ENCODE measurements at regions not wholly inside any gene's neighbourhood (a gene's known extent, or its start where the extent isn't known, plus 50 kb on each side); places are given as distances from the start of the nearest gene placed in this dataset.

DNA sequence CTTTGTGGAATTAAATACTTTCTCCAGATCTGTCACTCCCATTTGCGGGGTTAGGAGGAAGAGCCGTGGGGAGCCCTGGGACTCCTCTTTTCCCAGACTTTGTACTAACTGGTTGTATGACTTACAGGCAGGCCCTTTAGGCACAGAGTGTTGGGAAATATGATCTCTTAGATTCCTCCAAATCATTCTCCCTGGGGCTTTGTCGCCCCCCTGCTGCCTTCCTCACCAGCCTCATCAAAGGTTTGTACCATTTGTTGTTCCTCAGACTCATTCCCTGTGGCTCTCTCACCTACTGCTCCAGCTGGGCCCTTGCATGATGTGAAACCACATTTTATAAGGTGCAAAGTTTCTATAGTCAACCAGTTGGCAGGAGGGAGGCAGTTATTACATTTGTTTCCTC is 56.4 kb downstream of the CRYGS start:
- Histone ChIP-seq H3K27ac (no peak overlapping the region), H3K4me3 (no peak overlapping the region)

DNA sequence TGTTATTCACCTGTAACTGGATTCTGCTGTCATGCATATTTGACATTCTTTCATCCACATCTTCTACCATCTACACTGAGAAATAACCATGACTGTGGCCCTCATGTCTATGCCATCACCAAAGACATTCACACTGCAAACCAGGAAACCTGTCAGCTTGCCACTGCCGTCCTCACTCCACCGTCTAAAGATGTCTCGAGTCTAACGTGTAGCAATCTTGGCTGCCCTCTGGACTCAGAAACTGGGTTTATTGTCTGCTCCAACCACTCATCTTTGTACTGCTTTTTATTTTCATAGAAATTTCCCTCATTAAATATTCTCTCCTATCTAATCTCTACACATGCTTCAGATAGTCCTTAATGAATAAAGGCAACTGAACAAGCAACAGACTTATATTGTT is 57.1 kb downstream of the CRYGS start:
- no peak overlapping the region for H3K27ac ChIP-seq
- no peak overlapping the region for H3K4me3 ChIP-seq

DNA sequence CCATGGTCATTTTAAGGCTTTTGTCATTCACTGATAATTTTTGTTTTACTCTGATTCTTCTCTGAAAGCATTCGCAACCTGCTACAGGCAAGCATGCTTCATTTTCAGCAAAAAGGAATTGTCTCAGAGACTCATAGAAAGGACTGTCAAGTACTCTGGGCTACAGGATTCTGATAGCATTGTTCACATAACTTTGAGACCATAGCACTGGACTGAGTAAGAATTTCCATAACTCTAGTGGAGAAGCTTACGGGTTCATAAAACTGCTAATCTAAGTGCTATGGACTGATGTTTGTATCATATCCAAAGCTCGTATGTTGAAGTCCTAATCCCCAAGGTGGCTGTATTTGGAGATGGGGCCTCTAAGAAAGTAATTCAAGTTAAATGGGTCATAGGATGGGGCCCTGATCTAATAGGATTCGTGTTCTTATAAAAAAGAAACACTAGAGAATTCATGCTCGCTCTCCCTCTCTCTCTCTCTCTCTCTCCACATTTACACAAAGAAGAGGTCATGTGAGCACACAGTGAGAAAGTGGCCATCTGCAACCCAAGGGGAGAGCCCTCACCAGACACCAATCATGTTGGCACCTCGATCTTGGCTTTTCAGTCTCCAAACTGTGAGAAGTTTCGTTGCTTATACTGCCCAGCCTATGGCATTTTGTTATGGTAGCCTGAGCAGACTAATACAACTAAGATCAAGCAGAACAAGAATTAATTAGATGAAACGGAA is 60.4 kb downstream of the CRYGS start:
- Histone ChIP-seq H3K4me3 (no peak overlapping the region), H3K27ac (no peak overlapping the region)

DNA sequence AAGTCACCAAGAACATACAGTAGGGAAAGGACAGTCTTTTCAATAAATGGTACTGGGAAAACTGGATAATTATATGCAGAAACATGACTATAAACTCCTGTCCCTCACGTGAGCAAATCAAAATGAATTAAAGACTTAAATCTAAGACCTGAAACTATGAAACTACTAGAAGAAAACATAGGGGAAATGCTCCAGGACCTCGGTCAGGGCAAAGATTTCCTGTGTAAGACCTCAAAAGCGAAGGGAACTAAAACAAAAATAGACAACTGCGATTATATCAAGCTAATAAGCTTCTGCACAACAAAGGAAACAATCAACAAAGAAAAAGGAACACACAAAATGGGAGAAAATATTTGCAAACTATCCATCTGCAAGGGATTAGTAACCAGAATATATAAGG is 62.7 kb downstream of the CRYGS start:
- Histone ChIP-seq H3K27ac (no peak overlapping the region), H3K4me3 (no peak overlapping the region)

DNA sequence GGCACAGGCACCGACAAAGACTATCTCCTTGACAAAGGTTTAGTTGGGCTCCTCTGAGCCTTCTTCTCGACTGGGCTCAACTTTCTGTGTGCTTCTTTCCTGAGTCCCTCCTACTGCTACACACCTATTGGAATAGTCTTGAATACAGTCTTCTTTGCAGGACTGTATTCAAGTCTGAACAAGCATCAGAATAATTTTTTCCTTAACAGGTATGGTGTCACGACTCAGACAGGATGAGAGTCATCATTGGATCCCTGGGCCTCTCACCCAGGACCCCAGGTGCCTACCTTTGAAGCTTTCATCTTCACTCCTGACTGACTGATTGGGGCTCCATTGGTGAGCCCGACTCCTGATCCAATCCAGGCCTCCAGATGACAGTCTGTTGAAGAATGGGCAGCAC is 66.3 kb downstream of the CRYGS start:
- no peak overlapping the region for H3K4me3 ChIP-seq
- no peak overlapping the region for H3K27ac ChIP-seq

DNA sequence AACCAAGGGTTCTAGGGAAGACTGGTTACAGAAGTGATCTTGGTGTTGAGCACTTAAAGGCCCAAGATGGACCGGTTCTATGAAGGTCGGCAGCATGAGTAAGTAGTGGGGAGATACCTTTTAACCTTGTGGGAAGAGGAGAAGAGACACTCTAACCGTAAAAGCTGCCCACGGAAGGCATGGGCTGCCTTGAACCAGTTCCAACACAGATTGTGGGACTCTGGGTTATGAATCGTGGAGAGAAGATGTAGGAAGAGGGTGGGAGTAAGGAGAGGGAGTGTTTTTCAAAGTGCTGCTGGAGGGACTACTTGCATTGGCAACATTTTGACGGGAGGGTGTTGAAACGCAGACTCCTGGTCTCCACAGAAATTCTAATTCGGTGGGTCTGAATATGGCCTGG is 67.1 kb downstream of the CRYGS start:
- Histone ChIP-seq H3K4me3 (no peak overlapping the region), H3K27ac (no peak overlapping the region)

DNA sequence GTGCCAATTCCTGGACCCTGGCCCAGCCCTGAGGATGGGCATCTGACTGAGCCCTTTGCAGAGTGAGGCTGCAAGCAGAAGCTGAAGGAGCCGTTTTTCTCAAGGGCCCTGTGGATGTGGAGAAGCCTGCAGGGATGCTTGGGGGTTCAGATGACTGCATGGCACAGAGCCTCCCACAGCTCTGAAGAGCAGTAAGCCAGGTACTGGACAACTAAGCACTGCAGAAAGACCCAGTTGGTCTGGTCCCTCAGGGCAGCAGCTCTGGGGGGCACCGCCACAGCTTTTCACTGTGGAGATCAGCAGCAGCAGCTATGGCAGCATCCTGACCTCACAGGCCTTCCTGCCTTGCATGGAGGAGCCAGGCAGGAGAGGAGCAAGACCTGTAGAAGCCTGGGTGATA is 67.6 kb downstream of the CRYGS start:
- Histone ChIP-seq H3K27ac (no peak overlapping the region), H3K4me3 (no peak overlapping the region)

DNA sequence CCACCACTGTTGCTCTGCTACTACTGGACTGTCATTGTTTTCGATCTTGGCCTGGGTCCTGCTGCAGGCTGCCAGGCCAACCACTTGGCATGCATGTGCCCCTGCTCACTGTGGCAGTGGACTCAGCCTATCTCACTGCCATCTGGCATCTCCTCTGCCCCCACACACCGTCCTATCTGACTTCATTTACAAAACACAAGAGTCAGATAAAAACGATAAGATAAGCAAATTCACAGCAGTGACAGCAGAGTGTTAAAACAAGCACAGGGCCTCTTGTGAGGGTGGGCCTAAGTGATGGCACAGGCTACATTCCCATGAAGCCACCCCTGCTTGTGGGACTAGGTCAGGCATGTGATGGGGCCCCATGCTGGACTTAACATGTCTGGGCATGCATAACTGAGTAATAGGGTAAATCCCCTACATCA is 68.1 kb downstream of the CRYGS start:
- H3K4me3 ChIP-seq: no peak overlapping the region
- no peak overlapping the region for H3K27ac ChIP-seq

DNA sequence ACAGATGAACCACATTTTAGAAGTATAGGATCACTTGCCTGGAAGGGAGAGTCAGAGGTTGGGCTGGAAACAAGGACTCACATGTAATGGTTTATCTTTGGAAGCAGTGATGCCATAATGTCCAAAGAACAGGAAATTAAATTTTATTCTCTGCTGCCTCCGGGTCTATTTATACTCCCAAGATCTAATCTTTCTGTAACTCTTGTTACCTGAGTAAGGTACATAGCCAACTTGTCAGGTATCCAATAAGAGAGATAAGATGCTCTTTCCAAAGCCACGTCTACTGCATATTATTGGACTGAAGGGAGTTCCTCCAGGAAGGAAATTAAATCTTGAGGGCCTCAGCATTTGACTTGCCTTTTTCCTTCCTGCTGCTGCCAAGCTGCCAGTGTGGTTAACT is 71.0 kb downstream of the CRYGS start:
- no peak overlapping the region for H3K27ac ChIP-seq
- no peak overlapping the region for H3K4me3 ChIP-seq

DNA sequence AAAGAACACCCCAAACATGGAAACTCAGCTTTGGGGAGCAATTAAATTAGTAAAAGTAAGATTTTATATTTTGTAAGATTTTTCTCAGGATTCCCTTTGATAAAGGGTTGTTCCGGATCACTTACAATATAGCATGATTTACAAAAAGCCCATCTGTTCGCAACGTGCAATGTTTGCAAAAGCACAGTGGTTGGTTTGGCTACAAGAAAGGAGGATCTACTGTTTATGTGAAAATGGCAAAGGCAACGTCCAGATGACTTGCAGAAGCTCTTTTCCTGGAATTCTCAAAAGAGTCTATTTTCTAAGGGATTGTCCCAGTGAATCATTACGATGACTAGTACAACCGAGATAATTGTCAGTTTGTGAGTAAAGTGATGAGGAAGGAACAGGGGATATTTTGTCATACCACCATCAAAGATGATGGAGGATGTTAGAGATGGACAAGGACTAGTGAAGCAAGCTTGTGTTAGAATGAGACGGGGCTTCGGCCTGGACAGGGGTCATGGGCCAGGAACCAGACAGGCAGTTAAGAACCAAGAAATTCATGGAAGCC is 71.6 kb downstream of the CRYGS start:
- no peak overlapping the region for H3K27ac ChIP-seq

DNA sequence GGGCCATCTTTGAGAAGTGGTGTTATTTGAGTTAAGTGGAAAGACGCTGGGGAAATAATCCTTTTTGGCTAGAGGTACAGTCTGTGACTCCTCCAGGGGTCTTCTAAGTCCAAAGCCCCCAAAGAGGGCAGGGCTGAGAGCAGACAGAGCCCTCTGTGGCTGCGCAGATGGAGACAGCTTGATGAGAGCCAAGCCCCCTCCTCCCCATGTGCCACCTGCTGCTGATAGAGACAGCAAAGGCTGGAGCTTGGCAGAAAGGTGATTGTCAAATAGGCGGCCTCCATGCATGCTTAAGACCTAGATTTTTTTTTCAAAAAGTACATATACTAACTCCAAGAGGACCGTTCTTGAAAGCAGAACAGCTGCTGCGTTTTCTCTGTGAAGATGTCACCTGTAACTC is 72.4 kb downstream of the CRYGS start:
- Histone ChIP-seq H3K4me3 (no peak overlapping the region), H3K27ac (no peak overlapping the region)

More for the DNA sequence above, 71.6 kb downstream of the CRYGS start:
- H3K4me3 ChIP-seq: no peak overlapping the region

DNA sequence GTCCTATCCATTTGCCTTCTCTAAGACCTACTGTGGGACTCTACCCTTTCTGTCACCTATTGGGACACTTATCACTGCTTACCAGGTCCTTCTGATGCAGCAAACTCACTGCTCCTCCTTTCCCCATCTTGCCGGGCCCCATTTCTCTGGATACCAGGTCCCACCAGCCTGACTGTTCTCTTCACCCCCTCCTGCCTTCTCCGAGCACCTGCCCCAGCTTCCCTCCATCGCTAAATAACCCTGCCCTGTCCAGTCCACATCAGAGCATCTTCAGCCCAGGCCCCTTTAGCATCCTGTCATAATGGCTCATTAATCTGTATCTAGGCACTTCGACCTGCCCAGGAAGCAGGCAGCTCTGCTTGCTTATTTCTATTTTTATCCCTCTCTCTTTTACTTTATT is 74.7 kb downstream of the CRYGS start:
- no peak overlapping the region for H3K27ac ChIP-seq
- no peak overlapping the region for H3K4me3 ChIP-seq

DNA sequence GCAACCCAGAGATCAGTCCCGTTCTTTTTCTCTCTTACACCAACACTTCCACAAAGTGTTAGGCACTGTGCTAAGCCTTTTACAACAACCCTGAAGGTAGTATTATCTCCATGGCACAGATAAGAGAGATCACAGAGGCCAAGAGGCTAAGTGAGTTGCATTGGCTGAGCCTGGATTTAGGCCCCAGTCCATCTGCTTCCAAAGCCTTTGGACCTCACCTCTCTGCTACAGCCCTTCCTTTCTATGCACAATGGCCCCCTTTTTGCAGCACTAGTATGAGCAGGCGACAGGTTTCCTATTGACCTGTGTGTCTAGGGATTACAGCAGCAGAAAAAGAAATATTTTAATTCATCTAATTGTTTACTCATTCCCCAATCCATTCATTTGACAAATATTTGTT is 76.2 kb downstream of the CRYGS start:
- no peak overlapping the region for H3K27ac ChIP-seq

DNA sequence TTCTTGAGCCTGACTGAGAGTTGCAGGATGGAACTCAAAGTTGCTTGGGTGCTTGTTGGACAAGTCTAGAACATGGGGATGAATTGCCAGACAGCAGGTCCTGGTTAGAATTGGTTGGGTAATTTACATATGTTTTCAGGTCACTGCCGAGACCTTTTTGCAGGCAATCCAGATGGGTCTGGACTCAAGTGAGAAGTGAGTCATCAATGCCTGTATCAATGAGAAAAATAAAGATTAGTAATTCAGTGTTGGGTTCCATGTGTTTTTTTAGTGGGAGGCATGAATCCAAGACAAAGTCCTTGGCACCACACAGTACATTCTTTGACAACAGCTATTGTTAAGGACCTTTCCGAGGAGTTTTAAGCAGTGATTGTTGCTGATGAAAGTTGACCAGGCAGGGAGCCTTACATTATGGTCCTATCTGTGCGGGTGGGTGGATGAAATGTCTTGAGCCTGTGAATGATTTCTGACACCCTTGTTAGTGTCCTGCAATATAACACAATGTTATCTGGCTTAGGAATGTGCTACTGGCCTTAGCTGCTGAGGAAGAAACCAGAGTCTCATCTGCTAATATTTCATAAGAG is 77.7 kb downstream of the CRYGS start:
- no peak overlapping the region for H3K4me3 ChIP-seq

More for the DNA sequence above, 76.2 kb downstream of the CRYGS start:
- no peak overlapping the region for H3K4me3 ChIP-seq

DNA sequence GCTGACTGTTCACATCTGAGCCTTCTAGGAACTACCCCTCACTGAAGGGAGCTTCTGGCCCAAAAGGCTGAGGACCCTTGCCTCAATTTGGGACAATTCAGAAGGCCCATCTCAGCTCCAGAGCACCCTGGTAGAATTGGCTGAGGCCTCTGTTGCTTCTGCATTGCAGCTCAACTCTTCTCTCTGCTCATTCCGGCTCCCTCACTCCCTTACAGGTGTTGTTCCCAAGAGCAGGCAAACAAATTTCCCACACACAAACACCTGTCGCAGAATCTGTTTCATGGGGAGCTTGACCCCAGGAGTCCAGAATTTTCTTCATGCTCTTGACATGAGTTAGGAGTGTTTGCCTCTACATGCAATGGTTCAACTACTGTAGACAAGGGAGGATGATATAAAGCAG is 78.7 kb downstream of the CRYGS start:
- H3K27ac ChIP-seq: no peak overlapping the region
- H3K4me3 ChIP-seq: no peak overlapping the region

More for the DNA sequence above, 77.7 kb downstream of the CRYGS start:
- H3K27ac ChIP-seq: no peak overlapping the region

DNA sequence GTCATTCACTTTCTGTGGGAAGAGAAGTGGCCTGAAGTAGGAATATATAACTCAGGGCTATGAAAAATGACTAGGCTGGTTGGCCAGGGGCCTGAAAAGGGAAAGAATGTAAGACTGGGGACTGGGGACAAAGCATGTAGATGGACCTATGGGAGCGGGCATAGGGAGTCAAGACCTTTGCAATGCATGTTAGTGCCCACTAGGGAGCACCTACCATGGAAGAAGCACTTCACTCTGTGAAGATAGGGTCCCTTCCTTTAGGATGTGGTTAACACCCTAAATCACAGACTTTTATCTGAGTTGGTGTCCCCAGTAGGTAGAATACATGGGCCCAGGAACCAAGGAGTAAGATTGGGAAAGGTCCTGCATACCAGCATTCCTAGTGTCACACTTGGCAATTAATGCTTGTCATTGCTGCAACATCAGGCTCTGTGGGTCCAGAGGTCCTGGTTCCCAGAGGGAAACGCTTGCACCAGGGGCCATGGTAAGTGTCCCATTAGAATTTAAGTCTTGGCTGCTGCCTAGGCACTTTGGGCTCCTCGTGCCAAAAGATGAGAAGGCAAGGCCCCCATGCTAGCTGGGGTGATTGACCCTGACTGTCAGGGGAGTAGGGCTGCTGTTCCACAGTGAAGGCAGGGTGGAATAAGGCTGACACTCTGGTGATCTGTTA is 79.6 kb downstream of the CRYGS start:
- Histone ChIP-seq H3K27ac (no peak overlapping the region), H3K4me3 (no peak overlapping the region)

DNA sequence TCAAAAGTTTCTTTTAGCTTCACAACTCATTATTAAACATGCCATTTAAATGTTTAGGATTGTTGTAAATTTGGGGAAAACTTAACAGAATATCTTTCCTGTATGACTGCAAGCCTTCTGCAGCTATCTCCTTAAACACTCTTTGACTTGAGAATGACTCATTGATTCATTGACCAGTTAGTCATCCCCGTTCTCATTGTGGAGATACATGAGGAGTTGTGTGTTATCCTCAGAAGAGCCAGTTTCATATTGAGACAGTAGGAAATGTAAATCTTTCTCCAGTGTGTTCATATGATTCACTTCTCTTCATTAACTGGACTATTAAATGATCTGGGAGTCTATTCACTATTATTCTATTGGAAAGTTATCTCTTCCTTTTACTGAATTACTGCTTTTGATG is 83.0 kb downstream of the CRYGS start:
- H3K4me3 ChIP-seq: no peak overlapping the region
- H3K27ac ChIP-seq: no peak overlapping the region

DNA sequence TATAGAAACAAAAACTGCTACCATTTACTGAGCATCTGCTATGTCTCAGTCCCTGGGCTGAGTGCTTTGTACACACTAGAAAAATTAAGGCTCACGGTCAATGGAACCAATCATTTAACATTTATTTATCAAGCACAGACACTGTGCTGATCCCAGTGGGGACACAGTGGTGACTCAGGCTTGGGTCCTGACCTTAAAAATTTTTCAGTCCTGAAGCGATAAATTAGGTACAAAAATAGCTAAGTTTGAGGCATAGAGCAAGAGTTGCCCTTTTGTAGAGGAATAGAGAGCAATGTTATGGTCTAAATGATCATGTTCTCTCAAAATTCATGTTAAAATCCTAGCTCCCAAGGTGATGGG is 85.1 kb downstream of the CRYGS start:
- H3K27ac ChIP-seq: no peak overlapping the region
- no peak overlapping the region for H3K4me3 ChIP-seq

DNA sequence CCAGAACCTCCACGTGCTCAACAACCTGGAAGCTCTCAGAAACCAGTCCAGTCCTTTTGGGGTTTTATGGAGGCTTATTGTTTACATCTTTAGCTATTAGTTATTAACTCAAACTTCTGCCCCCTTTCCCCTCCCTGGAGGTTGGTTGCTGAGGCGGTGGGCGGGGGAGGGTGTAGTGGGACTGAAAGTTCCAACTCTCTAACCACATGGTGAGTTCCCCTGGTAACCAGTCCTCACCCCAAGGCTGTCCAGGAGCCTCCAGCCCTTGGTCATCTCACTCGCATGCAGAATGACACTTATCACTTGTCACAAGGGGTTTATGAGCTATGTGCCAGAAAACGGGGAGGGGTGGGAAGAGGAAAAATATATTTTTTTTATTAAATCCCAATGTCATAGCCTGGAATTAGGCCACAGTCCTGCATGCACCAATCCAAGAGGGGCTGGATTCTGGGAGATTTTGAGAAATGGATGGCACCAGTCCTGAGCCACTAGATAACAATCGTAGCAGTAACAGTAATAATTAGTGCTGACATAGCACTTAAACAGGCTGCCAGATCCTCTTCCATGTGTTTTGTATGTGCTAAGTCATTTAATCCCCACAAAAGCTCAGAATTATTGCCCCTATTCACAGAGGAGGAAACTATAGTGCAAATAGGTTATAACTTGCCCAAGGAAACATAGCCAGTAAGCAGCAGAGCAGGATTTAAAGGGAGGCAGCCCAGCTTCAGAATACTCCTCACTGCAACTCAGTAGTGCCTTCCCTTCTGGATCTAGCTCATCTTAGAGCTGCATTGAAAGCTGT is 85.7 kb downstream of the CRYGS start:
- no peak overlapping the region for H3K27ac ChIP-seq
- H3K4me3 ChIP-seq: no peak overlapping the region

DNA sequence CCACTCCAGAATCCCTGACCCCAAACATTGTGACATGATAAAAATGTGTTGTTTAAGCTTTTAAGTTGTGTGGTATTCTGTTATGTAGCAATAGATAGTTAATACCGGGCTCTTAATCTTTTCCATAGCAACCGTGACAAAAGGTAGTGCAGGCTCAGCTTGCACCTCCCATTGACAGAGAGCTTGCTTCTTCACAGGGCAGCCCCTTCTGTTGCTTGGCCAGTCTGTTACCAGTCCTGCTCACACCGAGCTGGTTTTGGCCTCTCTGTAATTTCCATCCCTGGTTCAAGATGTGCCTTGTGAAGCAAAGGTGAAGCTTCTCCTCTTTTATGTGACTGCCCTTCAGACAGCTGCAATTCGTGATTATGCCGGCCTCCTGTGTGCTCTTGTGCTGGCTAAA is 86.9 kb downstream of the CRYGS start:
- no peak overlapping the region for H3K4me3 ChIP-seq
- H3K27ac ChIP-seq: no peak overlapping the region
